Cardiac muscle cell (in vitro differentiated cells and primary cell): ENCODE measurements at regions not wholly inside any gene's neighbourhood (a gene's known extent, or its start where the extent isn't known, plus 50 kb on each side); places are given as distances from the start of the nearest gene placed in this dataset.

Experiments
- DNase-seq, 2 donors: peaks; one replicate each; pipeline versions ENCODE4 v3.0.0 to v3.0.0-alpha.2; 2010 to 2017; ENCODE audit warnings: low read depth in 1 of 2, low spot score in 1 of 2
- H3K27ac ChIP-seq: fragments of 200-600 bp; sonication (generic); 2 replicates; pipeline ENCODE4 v1.5.1; 2016
- H3K27me3 ChIP-seq: fragments of 200-600 bp; sonication (generic); 2 replicates; pipeline ENCODE4 v1.6.0; 2016; ENCODE audit warnings: control low read depth
- H3K36me3 ChIP-seq: fragments of 200-600 bp; sonication (generic); 2 replicates; pipeline ENCODE4 v1.5.1; 2016; ENCODE audit warnings: control low read depth
- H3K4me1 ChIP-seq: fragments of 200-600 bp; sonication (generic); 2 replicates; pipeline ENCODE4 v1.8.1; 2017; ENCODE audit warnings: low read depth, mild to moderate bottlenecking, mixed run types
- H3K4me3 ChIP-seq: fragments of 200-600 bp; sonication (generic); 2 replicates; pipeline ENCODE4 v1.5.1; 2016; ENCODE audit warnings: mild to moderate bottlenecking
- H3K9me3 ChIP-seq: fragments of 200-600 bp; sonication (generic); 2 replicates; pipeline ENCODE4 v1.5.1; 2017; ENCODE audit warnings: low read depth, mild to moderate bottlenecking, control low read depth
- TF ChIP-seq, protein P1 (sequence below): IDR thresholded peaks from 2 replicates; pipeline ENCODE4 v1.5.1; 2012; ENCODE audit warnings: low read depth, mild to moderate bottlenecking, low read length

DNA sequence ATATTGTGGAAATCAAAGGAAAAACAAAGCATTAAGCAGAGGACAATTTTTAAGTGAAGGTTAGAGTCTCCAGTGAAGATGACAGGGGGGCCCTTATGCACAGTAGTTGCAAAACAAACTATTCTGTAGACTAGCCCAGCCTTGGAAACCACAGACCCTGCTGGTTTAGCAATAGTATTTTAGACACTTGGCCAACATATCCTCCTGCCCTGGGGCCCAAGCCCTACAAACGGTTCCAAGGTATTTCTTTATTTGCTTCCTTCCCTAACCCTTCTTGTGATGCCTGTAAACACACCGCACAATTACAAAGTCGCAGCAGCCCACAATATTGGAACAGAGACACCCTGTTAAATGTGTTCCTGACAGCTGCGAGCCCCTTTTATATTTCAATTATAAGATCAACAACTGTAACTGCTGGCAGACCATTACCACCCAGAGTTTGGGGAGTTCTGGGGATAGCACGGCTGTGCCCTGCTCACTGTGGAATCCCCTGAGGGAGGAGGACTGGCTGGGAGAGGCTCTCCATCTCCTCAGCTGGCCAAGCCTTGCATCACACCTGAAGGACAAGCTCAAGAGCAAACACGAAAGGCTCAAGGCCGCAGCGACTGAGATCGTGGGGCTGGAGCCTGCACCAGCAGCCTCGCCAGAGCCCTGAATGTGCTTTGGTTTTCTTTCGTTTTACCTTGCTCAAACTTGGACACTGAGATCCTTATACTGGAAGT is 282.2 kb upstream of the ATP5MC3 start:
- no peak overlapping the region for H3K4me3 ChIP-seq
- H3K9me3 ChIP-seq, result no peaks in the 10 kb centered on the region
- no peak for DNase-seq
- no peak overlapping the region for H3K27ac ChIP-seq
- no peaks in the 10 kb centered on the region for H3K4me1 ChIP-seq
- TF ChIP-seq, protein P1, sequence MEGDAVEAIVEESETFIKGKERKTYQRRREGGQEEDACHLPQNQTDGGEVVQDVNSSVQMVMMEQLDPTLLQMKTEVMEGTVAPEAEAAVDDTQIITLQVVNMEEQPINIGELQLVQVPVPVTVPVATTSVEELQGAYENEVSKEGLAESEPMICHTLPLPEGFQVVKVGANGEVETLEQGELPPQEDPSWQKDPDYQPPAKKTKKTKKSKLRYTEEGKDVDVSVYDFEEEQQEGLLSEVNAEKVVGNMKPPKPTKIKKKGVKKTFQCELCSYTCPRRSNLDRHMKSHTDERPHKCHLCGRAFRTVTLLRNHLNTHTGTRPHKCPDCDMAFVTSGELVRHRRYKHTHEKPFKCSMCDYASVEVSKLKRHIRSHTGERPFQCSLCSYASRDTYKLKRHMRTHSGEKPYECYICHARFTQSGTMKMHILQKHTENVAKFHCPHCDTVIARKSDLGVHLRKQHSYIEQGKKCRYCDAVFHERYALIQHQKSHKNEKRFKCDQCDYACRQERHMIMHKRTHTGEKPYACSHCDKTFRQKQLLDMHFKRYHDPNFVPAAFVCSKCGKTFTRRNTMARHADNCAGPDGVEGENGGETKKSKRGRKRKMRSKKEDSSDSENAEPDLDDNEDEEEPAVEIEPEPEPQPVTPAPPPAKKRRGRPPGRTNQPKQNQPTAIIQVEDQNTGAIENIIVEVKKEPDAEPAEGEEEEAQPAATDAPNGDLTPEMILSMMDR, result no peak
- H3K27me3 ChIP-seq, result no peaks in the 10 kb centered on the region
- no peaks in the 10 kb centered on the region for H3K36me3 ChIP-seq

- Histone ChIP-seq H3K4me1 (no peaks in the 10 kb centered on the region), H3K4me3 (no peak overlapping the region), H3K27ac (no peak overlapping the region), H3K27me3 (no peaks in the 10 kb centered on the region), H3K36me3 (no peaks in the 10 kb centered on the region), H3K9me3 (no peaks in the 10 kb centered on the region)
- TF ChIP-seq, protein P1, result no peak
- no peak for DNase-seq
These were observed 281.7 kb upstream of the ATP5MC3 start for GRCh38 chr2:175463169-175463568.

- Histone ChIP-seq H3K9me3 (no peaks in the 10 kb centered on the region), H3K36me3 (no peaks in the 10 kb centered on the region), H3K27ac (no peak overlapping the region), H3K4me1 (no peaks in the 10 kb centered on the region), H3K27me3 (no peaks in the 10 kb centered on the region), H3K4me3 (no peak overlapping the region)
- no peak for DNase-seq
- TF ChIP-seq, protein P1, result no peak
These were observed 280.7 kb upstream of the ATP5MC3 start for GRCh38 chr2:175462246-175462645.

GRCh38 chr2:175461839-175462238 is 280.3 kb upstream of the ATP5MC3 start:
- DNase-seq, result no peak
- Histone ChIP-seq H3K4me3 (no peak overlapping the region), H3K9me3 (no peaks in the 10 kb centered on the region), H3K4me1 (no peaks in the 10 kb centered on the region), H3K27me3 (no peaks in the 10 kb centered on the region), H3K27ac (no peak overlapping the region), H3K36me3 (no peaks in the 10 kb centered on the region)
- TF ChIP-seq, protein P1, result no peak

DNA sequence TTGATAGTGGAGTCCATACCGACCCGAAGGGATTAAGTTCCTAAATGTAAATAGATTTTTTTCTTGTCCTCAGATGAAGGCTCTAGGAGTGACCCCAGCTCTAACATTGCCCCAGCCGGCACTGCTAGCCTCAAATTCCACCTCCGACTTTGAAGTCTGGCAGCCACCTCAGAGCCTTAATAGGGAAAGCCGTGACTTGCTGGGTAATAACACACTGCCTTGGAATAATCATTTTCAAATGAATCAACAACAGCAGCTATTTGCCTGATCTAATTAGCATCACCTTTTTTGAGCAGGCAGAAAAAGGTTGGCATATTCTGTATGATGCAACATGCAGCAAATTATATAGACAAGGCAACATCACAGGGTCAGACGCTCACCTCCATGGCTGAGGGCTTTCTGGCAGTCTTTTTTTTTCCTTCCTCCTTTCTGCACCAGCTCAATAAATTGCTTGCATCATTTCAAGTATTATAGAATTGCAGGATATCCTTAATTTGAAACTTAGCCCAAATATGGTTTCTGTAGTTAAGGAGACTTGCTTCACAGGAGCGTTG is 276.5 kb upstream of the ATP5MC3 start:
- no peak for DNase-seq
- no peaks in the 10 kb centered on the region for H3K4me1 ChIP-seq
- H3K27me3 ChIP-seq, result no peaks in the 10 kb centered on the region
- TF ChIP-seq, protein P1, result no peak
- no peaks in the 10 kb centered on the region for H3K36me3 ChIP-seq
- no peak overlapping the region for H3K4me3 ChIP-seq
- H3K9me3 ChIP-seq, result no peaks in the 10 kb centered on the region
- no peak overlapping the region for H3K27ac ChIP-seq
